ENCODE measurements at regions not wholly inside any gene's neighbourhood (a gene's known extent, or its start where the extent isn't known, plus 50 kb on each side); places are given as distances from the start of the nearest gene placed in this dataset.
"Not testable (repeated sequence)": the region's sequence is repeated elsewhere in the genome, so short reads cannot be mapped to it uniquely, and the experiment has no call there.

GRCh38 chr6:167736486-167737204, 90.1 kb upstream of the AFDN start:
- no peak for DNase-seq

DNA sequence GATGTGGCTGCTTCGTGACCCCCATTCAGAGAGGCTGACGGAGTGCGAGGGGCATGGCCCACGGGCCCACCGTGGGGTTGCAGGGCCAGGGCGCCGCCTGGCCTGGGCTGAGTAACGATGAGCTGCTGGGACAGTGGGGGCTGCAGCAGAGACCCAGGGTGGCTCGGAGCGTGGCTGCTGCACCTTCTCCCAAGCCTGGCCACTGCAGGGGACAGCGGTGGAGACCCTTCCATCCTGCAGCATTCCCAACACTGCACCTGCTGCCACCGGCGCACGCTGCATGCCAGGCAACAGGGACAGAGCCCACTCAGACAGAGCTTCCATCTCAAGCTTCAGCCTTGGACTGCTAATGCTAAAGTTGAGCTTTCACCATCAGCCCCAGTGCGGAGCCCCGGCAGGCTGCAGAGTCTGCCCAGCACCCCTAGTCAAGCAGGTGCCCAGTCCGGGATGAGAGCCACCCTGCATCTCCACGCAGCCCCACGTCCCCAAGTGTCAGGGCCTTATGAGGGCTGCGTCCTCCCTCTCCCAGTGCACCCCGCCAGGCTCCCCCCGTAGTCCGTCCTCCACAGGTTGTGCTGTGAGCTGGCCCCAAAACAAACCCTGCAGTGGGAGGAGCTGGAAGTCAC, 89.4 kb upstream of the AFDN start:
- DNase-seq: no peak

DNA sequence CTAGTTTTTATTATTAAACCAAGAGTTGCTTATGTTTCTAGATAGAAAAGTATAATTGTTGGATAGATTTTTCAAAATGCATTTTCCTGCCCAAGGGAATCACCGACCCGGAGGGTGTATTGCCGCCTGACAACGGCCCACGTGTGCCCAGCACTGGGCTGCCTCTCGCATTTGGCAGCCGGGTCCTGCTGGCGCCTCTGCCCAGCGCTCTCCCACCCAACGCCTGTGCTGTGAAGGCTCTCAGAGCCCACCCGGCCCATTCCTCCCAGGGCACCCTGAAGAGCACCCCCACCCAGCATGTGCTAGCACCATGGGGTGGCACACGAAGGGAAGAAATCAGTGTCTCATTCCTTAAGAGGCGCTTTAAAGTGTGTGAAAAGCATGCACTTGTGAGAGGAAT, 88.3 kb upstream of the AFDN start:
- DNase-seq: no peak

- DNase-seq: no peak
Measured at GRCh38 chr6:167739721-167740475, 86.8 kb upstream of the AFDN start.

GRCh38 chr6:167742719-167743303, 83.9 kb upstream of the AFDN start:
- DNase-seq: no peak

DNA sequence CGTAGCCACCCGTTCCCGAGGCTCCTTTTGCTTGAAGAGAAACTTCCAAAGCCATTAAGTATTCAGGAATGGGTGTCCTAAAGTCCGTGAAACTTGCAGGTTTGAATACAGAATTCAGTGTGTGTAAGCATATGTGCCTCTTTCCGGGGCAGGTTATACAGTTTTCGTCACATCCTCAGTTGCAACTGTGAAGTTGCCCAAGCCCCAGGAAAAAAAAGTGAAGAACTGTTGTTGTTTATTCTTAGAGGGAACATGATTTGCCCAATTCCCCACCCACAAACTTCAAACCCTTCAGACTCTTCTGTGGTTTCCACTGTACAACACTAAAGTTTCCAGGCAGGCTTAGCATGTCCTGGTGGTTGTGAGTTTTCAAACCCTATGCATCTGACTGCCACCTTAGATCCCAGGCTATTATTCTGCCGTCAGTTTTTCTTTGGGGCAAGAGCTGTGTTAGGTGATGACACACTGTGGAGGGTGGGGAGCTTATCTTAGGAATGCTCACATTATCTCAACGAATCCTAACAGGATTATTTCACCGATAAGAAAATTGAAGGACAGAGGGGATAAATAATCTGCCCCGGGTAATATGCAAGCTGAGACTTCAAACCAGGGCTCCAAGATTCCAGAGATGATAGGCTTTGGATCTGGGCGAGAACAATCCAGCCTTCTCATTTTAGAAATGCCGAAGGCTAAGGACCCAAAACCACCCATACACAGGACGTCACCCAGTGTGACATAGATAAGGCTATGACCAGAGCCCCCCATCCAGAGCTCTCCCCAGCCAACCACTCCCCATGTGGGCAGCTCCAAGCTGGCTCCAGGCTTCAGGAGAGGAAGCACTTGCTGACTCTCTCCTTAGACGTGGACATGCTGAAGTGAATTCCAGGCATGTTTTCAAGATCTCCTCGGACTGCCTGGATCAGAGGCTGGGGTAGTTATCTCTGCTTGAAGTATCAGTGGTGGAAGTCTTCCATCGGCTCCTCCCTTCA, 81.7 kb upstream of the AFDN start:
- DNase-seq: no peak

- no peak for DNase-seq
Measured at GRCh38 chr6:167745670-167746389, 80.9 kb upstream of the AFDN start.

DNA sequence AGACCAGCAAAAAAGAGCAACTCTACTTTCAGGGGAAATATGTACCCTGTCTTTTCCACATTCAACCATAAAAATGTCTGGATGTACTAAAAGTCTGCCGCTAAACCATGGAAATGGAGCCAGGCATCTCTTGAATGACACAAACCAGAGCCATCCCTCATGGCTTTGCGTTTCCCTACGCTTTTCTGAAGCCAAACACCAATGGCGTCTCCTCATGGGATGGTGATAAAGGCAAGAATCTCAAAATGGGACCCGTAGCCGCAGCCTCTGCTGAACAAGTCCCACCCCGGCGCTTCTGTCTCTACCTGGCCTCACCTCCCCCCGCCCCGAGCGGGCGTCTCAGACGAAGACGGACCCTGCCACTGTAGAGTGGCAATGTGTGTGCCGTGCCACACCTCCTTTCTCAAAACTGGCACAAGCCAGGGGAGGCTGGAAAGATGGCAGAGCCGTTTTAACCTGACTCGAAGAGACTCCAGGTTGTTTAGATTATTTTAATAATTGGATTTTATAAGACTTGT, 80.3 kb upstream of the AFDN start:
- no peak for DNase-seq

DNA sequence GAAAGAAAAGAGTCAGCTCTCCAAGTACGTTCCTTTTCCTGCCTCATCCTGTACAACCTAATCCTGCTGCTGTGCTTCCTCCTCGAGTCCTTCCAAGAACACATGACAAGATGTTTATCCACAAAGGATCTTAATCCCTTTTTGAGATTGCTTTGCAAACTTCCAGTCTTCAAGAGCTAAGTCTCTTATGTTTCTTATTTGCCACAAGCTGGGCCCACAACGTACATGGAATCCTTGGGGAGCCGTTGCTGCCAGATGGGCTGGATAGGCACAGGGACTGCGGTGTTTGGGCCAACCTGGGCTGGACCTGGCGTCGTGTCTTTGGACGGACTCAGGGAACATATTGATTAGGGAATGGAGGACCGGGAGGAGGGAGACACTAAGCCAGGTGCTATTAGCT, 79.7 kb upstream of the AFDN start:
- no peak for DNase-seq

GRCh38 chr6:167747645-167748044, 79.1 kb upstream of the AFDN start:
- no peak for DNase-seq

DNA sequence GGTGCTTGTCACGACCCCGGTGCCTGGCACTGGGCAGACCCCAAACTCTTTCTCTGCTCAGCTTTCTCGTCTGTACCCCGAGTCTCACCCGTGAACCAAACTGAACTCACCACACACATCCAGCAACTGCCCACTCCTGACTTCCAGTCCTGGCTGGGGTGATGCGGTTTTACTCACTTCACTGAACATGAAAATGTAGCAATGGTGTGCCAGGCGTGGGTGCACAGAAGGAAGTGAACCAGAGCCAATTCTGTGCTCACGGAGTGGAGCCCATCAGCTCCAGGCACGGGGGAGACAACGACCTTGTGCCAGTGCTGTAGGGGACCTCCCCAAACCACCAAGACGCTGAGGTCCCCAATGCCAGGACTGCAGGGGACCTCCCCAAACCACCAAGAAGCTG, 78.7 kb upstream of the AFDN start:
- no peak for DNase-seq

GRCh38 chr6:167748458-167749379, 78.0 kb upstream of the AFDN start:
- DNase-seq: no peak

DNA sequence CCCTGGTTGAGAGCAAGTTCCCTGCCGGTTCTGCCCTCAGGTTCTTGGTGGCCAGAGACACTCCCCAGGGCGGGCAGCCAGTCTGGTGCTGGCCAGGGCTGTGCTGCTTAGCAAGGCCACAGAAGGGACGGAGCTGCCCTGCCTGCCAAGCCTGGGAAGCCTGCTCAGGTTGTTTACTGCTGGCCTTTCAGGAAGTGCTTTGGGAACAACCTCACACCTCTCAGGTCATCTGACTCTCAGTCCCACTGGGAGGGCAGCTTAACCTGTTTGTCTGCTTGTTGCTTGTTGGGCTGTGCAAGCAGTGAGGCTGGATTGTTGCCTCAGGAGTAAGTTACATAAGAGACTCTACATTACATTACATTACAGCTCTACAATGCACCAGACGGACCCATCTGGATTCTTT, 75.8 kb upstream of the AFDN start:
- DNase-seq: no peak

GRCh38 chr6:167751579-167752115, 75.1 kb upstream of the AFDN start:
- no peak for DNase-seq

GRCh38 chr6:167753281-167753680, 73.4 kb upstream of the AFDN start:
- not testable (repeated sequence) for DNase-seq

DNA sequence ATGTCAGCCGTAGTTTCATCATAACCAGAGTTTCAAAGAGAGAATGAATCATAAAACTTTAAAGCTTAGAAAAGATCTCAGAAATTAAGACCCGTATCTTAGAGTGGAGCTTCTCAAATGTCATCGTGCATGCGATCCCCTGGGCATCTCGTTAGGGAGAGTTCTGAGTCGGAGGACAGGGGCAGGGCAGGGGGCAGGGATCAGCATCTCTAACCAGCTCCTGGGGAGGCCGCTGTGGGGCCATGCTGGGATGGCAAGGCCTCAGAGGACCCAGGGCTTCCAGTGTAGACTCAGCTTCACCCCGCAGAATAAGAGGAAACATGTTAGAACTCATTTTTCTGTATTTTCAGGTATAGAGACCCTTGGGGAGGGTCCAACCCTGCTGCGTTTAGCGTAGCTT, 72.0 kb upstream of the AFDN start:
- no peak for DNase-seq

- DNase-seq: no peak
Measured at GRCh38 chr6:167755461-167755860, 71.2 kb upstream of the AFDN start.

GRCh38 chr6:167756597-167756996, 70.1 kb upstream of the AFDN start:
- no peak for DNase-seq

- no peak for DNase-seq
Measured at GRCh38 chr6:167757249-167757648, 69.5 kb upstream of the AFDN start.

- no peak for DNase-seq
Measured at GRCh38 chr6:167757821-167758220, 68.9 kb upstream of the AFDN start.
